Upper lobe of left lung (tissue), 4 donors: ENCODE measurements at regions not wholly inside any gene's neighbourhood (a gene's known extent, or its start where the extent isn't known, plus 50 kb on each side); places are given as distances from the start of the nearest gene placed in this dataset.

ENCODE experiments used
- CTCF ChIP-seq, 6 experiments: fragments of 450-650 bp in 4 of 6; fragments of 200-600 bp in 2 of 6; sonication (generic) in 2 of 6; IDR thresholded peaks; one replicate each; pipeline ENCODE4 v1.5.1; 2016 to 2019; ENCODE audit warnings: antibody characterized with exemption in 6 of 6
- EP300 ChIP-seq, 4 donors: sonication (generic); formaldehyde crosslinking; IDR thresholded peaks; one replicate each; pipeline ENCODE4 v1.5.1; 2017; ENCODE audit warnings: antibody characterized with exemption in 4 of 4, control low read depth in 2 of 4
- POLR2A ChIP-seq, 4 donors: fragments of 450-650 bp; IDR thresholded peaks; one replicate each; pipeline ENCODE4 v1.5.1; 2016 to 2017; ENCODE audit warnings: antibody characterized with exemption in 4 of 4, mild to moderate bottlenecking in 2 of 4

- no peak for TF ChIP-seq POLR2A (IDR thresholded peaks at IDR 0.05)
- TF ChIP-seq CTCF (IDR thresholded peaks at IDR 0.05), result no peak
- no peak for TF ChIP-seq EP300 (IDR thresholded peaks at IDR 0.05)
Measured at GRCh38 chr11:127202105-127202504, 201.5 kb upstream of the KIRREL3 start.
